HG02943 (cell line): ENCODE measurements at regions not wholly inside any gene's neighbourhood (a gene's known extent, or its start where the extent isn't known, plus 50 kb on each side); places are given as distances from the start of the nearest gene placed in this dataset.

Experiments
- ATAC-seq: cut with Tn5 transposase; IDR thresholded peaks from one replicate; pipeline ENCODE4 v1.9.1; 2021; ENCODE audit warnings: mild to moderate bottlenecking, low read depth, moderate library complexity; ENCODE audit not compliant: unreplicated experiment

DNA sequence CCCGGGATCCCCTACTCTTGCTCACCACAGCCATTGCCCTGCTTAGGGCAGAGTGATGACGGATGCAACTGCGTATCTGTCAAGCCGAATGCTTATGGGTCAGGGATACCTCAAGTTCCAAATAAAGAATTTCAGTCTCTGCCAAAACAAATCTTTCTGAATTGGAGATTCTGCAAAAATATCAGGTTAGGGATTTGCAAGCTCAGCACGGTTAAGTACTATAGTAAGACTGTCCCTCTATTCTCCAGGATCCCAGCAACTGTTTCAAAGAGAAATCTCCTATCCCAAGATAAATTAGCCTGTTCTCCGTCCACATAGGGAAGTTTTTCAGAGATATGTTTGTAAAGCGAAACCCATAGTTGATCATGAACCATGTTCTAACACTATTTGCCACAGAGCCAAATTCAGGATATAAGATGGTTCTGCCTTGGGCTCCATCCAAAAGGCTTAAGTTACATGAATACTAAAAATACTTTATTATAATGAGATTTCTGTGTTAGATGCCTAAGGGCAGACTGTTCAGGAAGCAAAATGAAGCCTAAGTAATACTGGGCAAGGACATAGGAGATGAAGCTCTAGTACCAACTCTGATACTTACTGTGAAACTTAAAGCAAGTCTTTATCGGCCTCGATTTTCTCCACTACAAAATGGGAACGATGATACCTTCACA is 100.1 kb upstream of the LPP start:
- no peak for ATAC-seq

DNA sequence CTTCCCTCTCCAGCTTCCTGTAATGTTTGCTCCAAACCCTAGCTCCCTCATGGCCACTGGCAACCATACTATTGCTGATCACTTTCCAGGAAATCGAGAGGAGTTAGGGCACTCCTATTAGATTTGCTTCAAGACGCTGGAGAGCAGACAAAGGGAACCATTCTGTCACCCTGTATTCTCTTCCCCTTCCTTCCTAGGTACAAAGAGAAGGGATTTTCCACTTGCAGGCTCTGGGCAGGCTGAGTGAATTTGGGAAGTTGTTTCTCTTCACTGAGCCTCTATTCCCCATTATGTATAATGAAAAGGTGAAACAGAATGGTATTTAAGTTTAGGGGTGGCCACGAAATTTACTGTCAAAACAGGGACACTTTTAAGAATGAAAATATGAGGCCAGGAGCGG is 99.4 kb upstream of the LPP start:
- no peak for ATAC-seq

DNA sequence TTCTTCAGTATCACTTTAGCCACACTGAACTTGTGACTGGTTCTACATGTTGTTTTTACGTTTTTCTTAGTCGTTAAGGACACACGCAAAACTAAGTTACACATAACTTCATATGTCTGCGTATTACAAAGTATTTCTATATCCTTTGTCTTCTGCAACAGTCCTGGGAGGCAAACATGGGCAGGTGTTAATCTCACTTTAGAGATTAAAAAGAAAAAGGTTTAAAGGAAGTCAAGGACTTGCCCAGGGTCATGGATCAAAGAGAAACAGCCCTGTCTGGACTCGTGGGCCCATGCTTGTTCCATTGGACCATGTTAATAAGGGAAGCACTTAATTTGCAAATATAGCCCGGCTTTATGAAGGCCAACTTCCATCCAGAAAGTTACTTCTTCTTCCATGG is 98.6 kb upstream of the LPP start:
- no peak for ATAC-seq

DNA sequence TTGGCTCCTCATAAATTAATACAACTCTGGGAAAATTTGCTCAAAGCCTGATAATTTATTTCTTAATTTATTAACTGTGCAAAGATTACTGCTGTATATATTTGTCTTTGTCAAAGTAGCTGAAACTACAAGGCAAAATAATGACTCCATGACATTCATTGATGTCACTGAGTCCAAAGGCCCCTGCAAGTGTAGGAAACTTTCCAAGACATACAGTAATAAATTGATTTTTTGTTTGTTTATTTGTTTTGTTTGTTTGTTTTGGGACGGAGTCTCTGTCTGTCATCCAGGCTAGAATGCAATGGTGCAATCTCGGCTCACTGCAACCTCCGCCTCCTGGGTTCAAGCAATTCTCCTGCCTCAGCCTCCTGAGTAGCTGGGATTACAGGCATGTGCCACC is 96.8 kb upstream of the LPP start:
- no peak for ATAC-seq

DNA sequence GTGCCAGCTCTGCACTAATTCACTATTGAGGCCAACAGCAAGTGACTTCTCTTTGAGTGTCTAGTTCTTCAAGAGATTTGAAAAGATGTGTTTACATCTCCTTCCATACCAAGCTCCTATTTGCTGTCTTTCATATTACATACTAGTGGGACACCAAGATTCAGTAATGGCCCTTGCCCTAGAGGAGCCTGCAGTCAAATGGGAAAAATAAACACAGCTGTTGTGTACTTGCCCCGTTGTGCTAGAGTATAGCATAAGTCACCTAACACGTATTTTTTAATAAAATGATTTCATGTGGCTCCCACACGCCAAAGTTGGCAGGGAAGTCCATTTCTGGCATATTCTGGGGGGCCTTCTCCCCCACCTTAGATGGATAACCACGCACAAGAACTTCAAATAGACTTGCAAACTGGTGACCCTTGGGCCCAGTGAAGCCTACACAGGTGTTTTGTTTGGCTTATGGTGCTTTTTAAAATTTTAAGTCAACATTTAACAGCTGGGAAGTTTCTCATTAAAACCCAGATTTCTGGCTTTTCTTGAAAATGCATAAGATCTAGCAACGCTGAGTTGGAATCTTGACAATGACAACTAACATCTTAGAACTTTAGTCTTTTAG is 95.3 kb upstream of the LPP start:
- ATAC-seq, result no peak

DNA sequence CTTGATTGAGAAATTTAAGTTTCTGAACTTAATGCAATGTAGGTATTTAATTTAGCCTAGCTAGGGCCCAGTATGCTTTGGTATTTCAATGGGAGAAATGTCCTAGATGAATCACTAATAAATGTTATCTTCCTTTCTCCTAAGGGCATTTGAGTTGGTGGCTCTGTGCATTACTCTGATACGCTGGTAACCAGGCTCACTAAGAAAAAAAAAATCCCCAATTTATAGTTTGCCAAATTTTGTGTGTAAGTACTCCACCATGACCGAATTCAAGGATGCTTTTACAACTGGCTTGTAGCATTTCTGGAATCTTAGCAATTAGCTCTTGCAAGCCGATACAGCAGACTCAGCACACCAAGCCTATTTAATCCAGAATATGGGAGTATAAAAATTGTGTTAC is 94.6 kb upstream of the LPP start:
- no peak for ATAC-seq

DNA sequence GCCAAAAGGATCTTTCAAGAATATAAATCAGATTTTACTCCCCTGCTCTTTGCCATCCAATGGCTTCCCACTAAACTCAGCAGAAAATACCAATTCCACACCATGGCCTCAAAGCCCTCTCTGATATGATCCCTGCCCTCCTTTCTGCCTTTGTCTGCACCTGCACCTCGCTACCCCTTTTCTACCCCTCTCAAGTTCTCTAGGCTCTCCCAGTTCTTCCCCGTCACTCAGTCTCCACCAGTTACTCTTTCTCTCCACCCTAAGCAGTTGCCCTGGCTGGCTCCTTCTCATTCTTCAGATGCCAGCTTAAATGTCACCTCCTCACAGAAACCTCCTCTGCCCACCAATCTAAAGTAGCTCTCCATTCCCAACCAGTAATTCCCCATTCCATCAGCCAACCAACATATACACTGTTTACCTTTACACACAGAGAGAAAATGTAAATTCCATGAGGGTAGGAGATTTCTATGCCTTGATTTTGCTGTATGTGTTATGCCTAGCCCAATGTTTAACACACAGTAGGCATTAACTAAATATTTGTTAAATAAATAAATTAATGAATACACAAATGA is 93.6 kb upstream of the LPP start:
- ATAC-seq, result no peak

DNA sequence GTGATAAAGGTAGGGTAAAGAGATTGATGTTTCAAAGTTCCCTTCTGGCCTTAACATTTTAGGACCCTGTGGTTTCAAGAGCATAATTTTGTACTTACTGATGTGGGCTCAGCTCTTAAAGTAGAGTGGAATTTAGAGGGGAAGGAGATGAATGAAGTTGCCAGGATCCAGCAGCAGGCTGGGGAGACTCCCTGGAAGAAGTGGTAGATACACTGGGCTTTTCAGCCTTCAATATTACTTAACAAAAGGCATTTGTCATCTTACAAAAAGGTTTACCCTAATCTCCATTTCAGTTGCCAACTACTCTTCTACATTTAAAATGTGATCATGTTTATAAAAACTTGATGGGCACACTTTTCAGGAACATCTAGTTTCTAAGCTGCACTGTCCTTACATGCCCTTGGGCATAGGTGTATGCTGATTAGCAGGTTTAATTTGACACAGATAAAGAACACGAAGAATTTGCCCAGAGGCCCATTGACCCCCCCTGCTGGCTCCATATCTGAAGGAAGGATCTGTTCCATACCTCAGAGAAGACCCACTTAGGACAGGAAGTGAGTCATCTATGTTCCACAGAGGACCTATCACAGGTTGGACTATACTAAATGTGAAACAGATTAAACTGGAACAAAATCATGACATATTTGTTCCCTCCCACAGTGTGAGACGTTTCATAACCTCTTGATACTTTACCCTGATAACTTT is 93.0 kb upstream of the LPP start:
- no peak for ATAC-seq

DNA sequence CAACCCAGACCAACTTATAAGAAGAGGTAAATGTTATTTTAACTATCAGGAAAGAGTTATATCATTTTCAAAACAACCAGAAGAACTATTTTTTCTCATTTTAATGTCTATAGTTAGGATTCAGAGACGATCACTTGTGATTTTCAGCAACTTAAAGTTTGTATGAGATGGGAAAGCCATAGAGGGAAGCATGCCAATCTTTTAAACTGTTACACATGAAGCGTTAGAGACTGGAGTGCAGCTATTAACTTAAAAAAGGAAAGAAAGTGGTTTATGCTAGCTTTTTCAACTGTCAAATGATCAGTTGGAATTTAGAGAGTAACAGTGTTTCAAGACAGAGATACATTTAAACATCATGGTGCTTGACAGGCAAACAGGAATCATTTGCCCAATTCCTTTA is 91.7 kb upstream of the LPP start:
- ATAC-seq, result no peak

DNA sequence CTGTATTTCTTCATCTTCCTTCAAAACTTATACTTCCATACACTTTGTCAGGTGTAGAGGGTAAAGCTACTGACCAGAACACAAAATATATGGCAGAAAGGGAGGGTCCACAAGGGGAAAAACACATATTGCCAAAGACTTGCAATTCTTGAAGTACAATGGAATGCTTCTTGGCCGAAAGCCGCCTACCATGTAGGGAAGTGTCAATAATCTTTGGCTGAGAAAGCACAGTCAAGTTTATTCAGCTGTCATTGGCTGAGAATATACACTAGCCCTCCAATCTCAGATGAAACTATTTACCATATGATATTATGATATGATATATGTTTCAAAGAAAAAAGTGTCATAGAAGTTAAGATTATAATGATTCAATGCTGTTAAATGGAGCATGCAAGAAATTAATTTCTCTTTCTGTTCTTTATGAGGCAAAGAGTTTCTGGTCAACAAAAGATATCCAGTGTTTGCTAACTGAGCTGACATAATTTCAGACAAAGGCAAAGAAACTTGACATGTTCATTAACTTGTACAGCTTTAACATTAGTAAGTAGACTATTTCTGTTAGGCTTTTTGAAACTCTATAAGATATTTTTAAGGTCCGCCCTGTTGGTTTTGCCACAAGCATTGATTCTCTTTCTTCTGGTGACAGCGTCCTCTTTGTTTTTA is 89.0 kb upstream of the LPP start:
- ATAC-seq, result no peak

DNA sequence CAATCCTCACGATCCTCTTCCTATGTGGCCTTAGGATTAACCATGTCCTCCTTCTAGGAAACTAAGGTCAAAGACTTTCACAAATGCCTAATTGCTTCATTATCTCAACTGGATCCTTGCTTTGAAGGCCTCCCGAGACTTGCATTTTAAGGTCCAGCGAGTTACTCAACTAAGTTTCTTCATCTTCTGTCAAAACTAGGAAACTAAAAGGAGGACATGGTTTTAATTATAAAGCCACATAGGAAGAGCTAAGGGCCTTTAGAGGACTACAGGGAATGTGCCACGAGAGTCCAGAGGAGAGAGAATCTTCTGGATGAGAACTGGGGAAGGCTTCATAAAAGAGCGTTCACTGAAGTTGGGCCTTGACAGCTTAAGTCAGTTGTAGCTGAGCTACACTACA is 87.8 kb upstream of the LPP start:
- ATAC-seq, result no peak

DNA sequence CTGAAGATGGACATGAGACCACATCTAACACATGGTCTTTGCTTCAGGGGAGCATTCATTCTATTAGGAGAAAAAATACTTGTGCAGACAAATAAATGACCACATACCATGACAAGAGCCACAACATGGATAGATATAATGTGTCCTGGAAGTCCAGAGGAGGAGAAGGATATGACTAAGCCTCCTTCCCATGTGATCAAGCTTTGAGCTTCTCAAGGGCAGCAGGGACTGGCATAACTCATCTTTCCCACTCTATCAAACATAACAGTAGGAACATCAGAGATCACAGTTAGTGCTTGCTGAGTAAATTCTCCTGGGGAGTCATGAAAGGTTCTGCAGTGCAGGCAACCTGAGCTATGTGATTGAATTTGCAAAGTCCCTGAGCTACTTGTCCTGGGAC is 86.0 kb upstream of the LPP start:
- no peak for ATAC-seq

DNA sequence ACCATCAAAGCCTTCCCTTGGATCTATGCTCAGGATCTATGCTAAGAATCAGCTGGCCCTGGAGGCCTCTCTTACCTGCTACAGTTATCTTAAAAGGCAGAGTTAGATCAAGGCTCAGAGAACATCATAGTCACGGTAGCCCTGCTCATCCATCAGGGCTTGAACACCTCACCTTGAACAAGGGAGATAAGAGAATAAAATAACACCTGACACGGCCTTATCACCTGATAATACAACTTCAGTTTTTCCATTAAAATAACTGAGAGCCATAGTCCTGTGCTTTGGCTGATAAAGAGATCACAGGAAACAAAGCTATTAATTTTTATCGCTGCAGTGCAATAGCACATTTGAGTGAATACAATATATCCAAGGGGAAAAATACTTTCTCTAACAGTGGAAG is 85.6 kb upstream of the LPP start:
- no peak for ATAC-seq

DNA sequence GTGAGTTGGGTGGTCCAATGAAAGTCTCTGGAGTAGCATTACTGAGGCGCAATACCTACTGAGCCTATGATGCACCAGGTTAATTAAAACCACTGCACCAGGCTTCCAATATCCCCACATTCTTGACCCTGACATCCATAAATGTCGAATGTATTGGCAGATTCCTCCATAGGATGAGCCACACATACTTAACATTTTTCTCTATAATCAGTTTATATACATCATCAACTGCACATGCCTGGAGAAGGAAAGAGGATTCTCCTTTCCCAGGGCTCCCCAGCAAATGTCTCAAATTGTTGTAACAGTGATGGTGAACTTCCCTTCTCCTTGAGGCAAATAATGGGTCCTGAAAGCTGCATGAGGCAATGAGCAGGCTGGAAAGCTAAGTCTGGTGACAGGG is 82.3 kb upstream of the LPP start:
- ATAC-seq, result no peak

DNA sequence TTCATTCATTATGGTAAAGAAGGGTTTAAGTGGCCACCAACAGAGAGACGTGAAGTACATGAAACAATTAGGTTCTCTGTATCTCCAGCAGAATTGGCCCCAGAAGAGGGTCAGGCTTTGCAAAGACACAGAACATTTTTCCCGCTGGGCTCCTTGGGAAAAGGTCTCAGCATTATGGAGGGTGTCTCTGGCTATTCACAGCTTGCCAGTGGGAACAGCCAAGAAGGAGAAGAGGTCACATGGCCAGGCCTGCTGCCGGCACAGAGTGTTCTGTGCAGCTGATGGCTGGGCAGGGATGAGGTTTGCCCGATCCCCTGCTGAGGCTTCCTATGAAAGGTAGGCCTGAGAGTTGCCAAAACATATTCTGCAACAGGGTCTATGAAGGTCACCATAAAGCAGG is 77.8 kb upstream of the LPP start:
- no peak for ATAC-seq

DNA sequence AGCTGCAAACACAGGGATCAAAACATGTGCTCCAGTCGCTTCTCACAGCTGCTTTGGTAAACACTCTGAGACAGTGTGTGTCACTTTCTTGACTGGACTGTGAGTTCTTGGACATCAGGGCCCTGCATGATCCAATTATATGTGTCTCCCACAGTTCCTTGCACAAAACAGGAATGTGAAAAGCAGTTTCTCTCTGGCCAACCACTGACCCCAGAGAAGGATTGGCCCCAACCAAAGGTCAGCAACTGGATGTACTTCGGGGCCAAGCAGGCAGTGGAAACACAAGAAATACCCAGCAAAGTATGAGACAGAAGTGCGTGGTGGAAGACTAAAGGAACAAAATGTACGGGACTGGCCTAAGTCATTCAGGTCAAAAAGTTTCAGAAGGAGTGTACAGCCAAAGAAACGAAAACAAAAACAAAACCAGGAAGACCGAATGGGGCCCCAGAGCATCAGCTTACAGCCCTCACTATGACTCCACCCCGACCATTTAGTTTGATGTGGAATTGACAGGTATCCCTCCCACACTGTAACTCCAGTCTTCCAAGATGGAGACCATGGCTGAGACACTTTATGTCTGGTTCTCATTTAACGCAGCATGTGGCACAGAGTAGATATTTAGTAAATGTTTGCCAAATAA is 76.7 kb upstream of the LPP start:
- no peak for ATAC-seq

DNA sequence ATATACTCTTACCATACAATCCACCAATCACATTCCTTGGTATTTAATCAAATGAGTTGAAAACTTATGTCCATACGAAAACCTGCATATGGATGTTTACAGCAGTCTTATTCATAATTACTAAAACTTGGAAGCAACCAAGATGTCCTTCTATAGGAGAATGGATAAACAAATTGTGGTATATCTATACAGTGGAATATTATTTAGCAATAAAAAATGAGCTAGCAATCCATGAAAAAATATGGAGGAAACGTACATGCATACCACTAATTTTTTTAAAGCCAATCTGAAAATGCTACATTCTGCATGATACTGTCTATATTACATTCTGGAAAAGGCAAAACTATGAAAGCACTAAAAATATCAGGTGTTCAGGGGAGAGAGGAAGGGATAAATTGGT is 73.9 kb upstream of the LPP start:
- ATAC-seq, result no peak

DNA sequence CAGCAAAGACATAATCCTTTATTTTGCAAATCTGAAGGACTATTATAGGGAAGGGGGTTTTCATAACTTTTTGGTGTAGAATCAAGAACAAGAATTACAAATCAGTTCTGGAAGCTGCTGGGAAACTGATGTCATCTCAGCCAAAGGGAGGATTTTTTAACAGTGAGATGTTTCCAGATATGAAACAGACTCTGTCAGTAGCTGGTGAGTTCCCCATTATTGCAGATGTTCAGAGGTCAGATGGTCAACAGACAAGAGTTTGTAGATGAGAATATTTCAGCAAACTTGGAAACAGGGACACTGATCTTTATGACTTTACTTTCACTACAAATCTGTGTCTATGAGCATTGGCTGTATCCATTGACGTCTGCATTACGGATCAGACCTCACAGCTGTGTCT is 71.9 kb upstream of the LPP start:
- ATAC-seq, result no peak

DNA sequence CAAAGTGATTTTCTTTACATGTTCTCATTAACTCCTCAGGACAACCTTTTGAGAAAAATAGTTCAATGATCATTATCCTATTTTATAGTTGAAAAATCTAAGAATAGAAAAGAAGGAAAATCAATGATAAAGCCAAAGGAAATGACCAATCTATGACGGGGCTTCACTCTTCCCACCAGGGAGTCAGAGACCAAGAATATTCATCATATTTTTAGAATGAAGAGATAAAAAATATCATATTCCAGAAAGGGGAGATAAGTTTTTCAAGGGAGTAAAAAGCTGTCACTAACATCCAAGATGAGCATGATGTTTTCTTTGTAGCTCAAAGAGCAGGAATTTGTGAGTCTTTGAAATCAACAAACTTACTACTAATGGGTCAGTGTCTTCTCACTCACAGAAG is 71.5 kb upstream of the LPP start:
- ATAC-seq, result no peak

DNA sequence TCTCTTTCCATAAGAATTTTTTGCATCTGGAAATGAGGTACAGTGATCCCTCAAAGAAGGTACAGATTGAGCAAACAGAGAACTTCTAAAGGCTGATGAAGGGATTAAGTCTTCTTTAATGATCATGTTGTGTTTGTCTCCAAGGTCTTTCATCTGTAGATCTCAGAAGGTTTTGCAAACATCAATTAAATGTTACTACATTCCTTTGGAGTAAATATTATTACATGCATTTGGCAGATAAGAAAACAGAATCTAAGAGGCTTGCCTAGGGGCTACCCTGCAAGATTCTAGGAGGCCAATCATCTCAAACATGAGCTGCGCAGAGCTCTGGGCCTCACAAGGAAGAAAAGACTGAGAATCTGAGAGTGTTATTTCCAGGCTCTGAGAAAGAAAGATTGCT is 70.9 kb upstream of the LPP start:
- ATAC-seq, result no peak
